ENCODE measurements at regions not wholly inside any gene's neighbourhood (a gene's known extent, or its start where the extent isn't known, plus 50 kb on each side); places are given as distances from the start of the nearest gene placed in this dataset.

DNA sequence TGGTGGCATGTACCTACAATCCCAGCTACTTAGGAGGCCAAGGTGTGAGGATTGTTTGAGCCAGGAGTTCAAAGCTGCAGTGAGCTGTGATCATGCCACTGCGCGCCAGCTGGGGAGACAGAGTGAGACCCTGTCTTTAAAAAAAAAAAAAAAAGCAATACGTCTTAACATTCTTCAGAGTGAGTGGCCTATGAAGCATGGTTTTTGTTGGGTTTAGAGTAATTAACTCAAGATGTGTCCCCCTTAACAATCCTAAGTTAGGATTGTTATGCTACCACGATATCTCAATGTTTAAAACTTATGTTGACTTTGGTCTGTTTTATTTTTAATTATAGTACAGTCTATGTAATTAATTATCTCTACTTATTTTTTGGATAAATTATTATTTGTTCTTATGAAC lies 156.1 kb downstream of the HIPK3 start:
- DNase-seq (ENCODE audit: low read depth), result no peak

- DNase-seq (ENCODE audit: low read depth), result no peak
Measured at GRCh38 chr11:33412241-33412640, 155.1 kb downstream of the HIPK3 start.

DNA sequence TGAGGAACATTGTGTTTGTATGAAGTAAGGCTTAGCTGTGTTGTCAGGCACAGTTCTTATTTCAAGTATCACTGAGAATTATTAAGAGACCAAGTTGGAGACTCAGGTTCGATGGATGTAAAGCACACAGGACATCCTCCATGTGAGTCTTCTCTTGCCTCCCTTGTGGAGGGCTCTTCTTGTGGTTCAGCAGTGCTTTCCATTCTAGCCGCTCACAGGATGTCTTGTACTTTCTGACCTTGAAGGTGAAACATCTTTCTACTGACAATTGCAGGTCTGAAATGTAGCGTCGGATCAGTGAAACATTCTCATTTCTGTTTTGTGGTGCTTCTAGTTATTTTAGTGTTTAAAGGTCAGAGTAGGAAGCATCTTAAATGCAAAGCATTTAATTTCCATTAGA lies 154.6 kb downstream of the HIPK3 start:
- DNase-seq (ENCODE audit: low read depth), result no peak

DNA sequence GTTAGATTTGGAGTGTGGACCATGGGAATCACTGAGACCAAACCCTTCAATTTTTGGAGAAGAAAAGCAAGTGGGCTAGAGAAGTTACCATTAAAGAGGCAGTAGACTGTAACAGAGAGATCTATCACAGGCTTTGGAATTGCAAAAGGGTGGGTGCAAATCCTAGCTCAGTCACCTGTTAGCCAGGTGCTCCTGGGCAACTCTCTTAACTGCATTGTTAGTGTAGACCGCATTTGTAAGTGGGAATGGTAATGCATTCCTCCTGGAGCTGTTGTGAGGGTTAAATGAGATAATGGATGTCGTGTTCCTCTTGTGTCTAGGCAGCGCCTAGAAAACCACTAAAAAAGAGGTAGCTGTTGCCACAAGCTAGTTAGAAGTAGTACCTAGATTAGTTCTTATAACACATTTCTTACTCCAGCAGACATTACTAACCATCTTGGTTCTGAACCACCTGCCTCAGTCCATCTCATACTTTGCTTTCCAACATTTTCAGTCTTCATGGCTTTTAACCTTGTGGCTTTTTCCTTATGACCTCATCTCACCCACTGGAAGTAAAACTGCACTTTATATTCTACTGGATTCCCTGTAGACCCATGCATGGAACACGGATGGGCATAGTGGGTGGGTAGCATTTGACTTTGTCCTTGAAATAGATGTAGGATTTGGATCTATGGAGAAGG lies 153.0 kb downstream of the HIPK3 start:
- DNase-seq (ENCODE audit: low read depth), result no peak

Data from RPMI7951 (cell line).